ENCODE measurements at regions not wholly inside any gene's neighbourhood (a gene's known extent, or its start where the extent isn't known, plus 50 kb on each side); places are given as distances from the start of the nearest gene placed in this dataset.
"Not testable (repeated sequence)": the region's sequence is repeated elsewhere in the genome, so short reads cannot be mapped to it uniquely, and the experiment has no call there.

- DNase-seq: no peak
Observed at GRCh38 chr18:73045037-73045436, 177.2 kb upstream of the NETO1 start.

- DNase-seq: no peak
Observed at GRCh38 chr18:73043611-73044010, 175.8 kb upstream of the NETO1 start.

DNA sequence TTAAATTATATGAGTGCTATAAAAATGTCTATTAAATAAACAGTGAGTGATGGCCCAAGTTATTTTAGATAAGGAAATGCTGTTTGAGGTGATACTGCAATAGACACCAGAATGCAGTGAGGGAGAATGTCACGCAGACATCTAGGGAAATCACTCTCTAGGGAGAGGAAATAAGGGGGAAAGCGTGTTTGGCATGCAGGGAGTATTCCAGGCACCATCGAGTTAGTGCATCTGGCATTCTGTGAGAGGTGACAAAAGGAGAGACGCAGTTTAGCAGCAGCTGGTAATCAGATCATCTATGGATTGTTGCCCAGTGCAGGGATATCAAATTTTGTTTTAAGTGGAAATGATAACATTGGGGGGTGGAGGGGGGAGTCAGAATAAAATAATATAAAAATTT lies 175.4 kb upstream of the NETO1 start:
- DNase-seq: no peak

DNA sequence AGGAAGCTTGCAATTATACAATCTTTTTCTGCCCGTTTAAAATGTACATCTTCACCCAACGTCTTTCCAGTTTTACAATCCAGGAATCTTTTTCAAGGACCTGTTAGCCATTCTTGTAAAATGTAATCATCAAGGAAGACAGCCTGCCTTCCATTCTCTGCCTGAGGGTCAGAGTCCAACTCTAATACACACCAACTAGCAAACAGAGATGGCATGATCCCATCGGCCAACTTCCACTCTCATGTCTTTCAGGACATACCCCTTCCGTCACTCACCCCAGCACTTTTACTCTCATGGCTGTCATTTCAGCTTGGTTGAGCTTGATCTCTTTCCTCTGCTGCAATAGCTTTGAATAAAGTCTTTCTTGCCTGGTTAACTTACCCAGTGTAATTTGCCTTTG lies 172.5 kb upstream of the NETO1 start:
- DNase-seq: no peak

GRCh38 chr18:73038336-73038735 lies 170.5 kb upstream of the NETO1 start:
- DNase-seq: no peak

DNA sequence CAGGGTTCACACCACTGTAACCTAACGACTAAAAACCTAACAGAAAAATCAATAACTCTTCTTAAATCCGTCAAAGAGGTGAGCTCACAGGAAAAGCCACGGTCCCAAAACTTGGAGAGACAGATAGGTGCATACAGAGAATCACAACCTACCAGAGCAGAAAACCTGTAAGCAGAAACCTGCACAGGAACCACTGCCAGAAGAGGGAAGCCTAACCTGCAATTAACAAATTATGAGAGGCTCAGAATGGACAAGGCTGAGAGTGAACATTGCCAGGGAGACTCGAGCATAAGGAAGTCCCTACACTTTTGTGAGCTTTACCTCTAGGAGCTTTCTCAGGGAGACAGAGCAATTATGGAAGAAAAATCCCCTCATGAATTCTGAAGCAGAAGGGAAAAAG lies 156.2 kb upstream of the NETO1 start:
- no peak for DNase-seq

GRCh38 chr18:73009691-73010090 lies 141.9 kb upstream of the NETO1 start:
- no peak for DNase-seq

- no peak for DNase-seq
Observed at GRCh38 chr18:73007915-73008308, 140.1 kb upstream of the NETO1 start.

GRCh38 chr18:73007195-73007914 lies 139.6 kb upstream of the NETO1 start:
- DNase-seq: no peak

GRCh38 chr18:73006331-73006730 lies 138.5 kb upstream of the NETO1 start:
- DNase-seq: no peak

- no peak for DNase-seq
Observed at GRCh38 chr18:73004260-73004659, 136.5 kb upstream of the NETO1 start.

DNA sequence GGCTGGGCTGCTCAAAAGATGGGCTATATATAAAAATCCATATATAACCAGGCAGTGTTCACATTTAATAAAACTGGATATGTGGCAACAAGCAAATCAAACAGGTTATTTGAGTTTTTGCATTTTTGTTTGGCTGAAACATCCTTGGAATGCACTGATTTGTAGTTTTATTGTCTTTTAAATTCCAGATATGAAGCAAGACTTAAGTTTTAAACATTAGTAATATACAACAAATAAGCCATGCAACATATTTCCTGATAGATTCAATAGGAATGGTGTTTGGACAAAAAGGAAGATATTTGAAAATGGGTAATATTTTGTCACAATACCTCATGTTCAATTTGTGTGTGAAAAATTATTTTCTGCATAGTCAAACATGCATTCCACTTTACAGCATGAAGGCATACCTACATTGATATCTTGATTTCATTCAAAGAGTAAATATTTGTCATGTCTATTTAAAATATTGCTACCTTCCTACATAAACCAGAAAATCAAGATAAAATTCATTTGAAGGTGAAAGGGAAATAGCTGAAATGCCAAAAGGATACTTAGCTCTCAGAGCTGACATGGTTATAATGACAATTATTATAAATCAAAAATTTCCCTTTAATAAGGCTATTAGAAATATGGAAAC lies 132.3 kb upstream of the NETO1 start:
- no peak for DNase-seq

DNA sequence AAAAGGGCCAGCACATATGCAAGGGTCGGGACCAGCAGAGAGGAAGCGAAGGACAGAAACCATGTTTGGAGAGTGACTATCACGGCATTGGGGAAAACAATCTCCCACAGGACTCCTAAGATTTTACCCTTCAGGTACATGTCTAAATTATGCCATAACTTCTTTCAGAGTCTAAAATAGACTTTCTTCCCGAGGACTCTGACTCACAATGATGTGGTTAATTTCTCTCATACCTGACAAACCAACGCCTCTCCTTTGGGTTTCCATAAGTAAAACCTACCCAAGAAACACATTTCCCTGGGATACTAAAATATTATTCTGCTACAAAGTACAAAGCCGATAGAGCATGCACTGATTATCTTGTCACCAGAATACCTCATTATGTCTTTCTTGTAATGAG lies 127.8 kb upstream of the NETO1 start:
- DNase-seq: no peak

DNA sequence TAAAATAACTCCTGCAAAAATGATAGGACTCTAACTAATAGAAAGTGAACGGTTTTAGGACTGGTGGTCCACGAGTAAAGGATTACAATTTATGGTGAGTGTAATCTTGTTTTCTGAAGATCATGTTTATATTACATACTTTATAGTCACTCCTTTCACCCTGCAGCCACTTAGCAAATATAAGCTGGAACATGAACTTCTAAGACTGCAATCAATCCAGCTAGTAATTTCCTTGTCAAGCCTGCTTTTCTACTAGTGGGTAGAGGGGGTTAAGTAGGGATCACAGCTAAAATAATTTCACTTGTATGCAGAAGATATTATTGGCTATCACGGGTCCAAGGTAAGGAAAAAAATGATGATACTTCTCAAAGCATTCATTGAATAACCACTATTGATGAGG lies 125.5 kb upstream of the NETO1 start:
- DNase-seq: no peak

GRCh38 chr18:72991379-72991778 lies 123.6 kb upstream of the NETO1 start:
- DNase-seq: no peak

GRCh38 chr18:72987570-72987969 lies 119.8 kb upstream of the NETO1 start:
- DNase-seq: not testable (repeated sequence)

DNA sequence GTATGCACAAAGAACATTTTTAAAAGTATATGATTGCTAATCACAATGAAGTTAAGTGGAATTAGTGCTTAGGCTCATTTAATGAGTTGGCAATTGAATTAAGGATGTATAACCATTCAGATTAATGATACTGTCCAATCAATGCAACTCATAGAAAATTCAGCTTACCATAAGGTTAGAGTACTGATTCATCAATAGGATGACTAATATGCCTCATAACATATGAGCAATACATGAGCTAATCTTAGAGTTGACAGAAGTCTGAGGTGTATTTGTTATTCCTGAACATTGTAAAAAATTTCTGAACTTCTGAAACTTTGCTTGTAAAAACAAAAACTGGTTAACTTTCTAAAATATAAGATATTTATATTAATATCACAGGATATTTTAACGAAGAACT lies 118.3 kb upstream of the NETO1 start:
- DNase-seq: no peak

DNA sequence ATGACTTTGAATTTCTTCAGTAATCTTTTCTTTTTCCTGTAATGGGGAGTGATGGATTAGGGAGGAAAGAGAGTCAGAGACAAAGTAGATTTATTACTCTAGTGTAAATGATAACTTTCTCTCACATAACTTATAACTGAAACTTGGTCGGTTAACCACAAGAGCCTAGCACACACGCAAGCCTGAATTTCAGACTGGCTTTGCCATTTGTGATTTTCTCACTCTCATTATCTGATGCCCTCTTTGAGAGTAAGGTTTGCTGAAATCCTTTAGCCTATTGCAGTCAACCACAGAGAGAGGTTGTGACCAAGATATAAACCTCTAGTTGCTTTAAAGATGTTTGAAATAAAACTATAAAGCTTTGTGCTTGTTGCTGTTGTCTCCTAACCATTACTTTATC lies 117.9 kb upstream of the NETO1 start:
- DNase-seq: no peak

- DNase-seq: no peak
Observed at GRCh38 chr18:72984290-72984689, 116.5 kb upstream of the NETO1 start.

DNA sequence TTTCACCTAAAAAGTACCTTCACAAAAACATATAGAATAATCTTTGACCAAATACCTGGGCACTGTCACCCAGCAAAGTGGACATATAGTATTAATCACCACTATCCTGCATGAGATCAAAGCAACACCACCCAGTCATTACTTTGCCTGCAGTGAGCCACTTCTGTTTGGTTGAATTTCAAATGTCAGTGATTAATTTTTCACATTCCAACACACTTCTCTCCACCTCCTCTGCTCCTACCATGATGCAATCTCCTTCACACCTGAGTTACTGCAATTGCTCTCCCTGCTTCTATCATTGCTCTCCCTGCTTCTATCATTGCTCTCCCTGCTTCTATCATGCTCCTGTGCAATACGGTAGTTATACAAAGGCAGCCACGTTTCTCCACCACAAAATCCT lies 106.1 kb upstream of the NETO1 start:
- no peak for DNase-seq

- DNase-seq: no peak
Observed at GRCh38 chr18:72965616-72966015, 97.8 kb upstream of the NETO1 start.

DNA sequence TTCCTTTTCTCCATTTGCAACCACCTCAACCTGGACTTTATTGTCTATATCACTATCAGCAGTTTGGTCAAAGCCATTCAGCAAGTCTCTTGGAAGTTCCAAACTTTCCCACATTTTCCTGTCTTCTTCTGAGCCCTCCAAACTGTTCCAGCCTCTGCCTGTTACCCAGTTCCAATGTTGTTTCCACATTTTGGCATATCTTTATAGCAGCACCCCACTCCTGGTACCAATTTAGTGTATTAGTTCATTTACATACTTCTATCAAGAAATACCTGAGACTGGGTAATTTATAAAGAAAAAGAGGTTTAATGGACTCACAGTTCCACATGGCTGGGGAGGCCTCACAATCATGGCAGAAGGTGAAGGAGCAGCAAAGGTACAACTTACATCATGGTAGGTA lies 90.4 kb upstream of the NETO1 start:
- DNase-seq: not testable (repeated sequence)

DNA sequence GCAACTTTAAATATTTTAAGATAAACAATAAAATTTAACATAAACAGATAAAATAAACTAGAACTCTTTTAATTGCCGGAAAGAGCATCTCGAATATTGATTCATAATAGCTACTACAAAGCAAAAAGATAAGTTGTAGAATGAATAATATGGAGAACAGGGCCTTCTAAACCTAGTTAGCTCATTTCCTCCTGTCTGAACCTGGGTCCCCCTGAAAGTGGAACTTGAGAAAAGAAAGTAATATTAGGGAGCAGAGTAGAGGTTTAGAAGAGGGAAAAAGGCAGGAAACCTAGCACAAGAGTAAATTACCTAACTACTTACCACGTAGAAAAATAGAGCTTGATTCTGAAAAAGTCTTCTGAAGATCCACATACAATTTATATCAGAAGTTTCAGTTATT lies 80.7 kb upstream of the NETO1 start:
- DNase-seq: no peak

GRCh38 chr18:72942766-72943165 lies 75.0 kb upstream of the NETO1 start:
- DNase-seq: no peak

- DNase-seq: no peak
Observed at GRCh38 chr18:72940986-72941385, 73.2 kb upstream of the NETO1 start.
